Stimulated activated CD4-positive, alpha-beta T cell treated with anti-CD3 and anti-CD28 coated beads, Interleukin-4, amount 100 ng/mL, for 24 hours (primary cell): ENCODE measurements at regions not wholly inside any gene's neighbourhood (a gene's known extent, or its start where the extent isn't known, plus 50 kb on each side); places are given as distances from the start of the nearest gene placed in this dataset.
"Not testable (repeated sequence)": the region's sequence is repeated elsewhere in the genome, so short reads cannot be mapped to it uniquely, and the experiment has no call there.

Experiments used
- DNase-seq: peaks from one replicate; pipeline ENCODE4 v3.0.0-alpha.2; 2020

GRCh38 chr5:164439799-164440198 lies 934.4 kb downstream of the MAT2B start:
- no peak for DNase-seq

GRCh38 chr5:164449460-164449859 lies 944.0 kb downstream of the MAT2B start:
- DNase-seq, result no peak

GRCh38 chr5:164466033-164466432 lies 960.6 kb downstream of the MAT2B start:
- DNase-seq, result no peak

- DNase-seq, result no peak
Measured at GRCh38 chr5:164470312-164470711, 964.9 kb downstream of the MAT2B start.

- no peak for DNase-seq
Measured at GRCh38 chr5:164472165-164472564, 966.7 kb downstream of the MAT2B start.

- no peak for DNase-seq
Measured at GRCh38 chr5:164475339-164475977, 970.0 kb downstream of the MAT2B start.

- no peak for DNase-seq
Measured at GRCh38 chr5:164481270-164481669, 975.9 kb downstream of the MAT2B start.

GRCh38 chr5:164482351-164482750 lies 976.9 kb downstream of the MAT2B start:
- no peak for DNase-seq

GRCh38 chr5:164484948-164485347 lies 979.5 kb downstream of the MAT2B start:
- no peak for DNase-seq

- no peak for DNase-seq
Measured at GRCh38 chr5:164487939-164488338, 982.5 kb downstream of the MAT2B start.

- DNase-seq, result no peak
Measured at GRCh38 chr5:164497311-164498064, 992.1 kb downstream of the MAT2B start.

- no peak for DNase-seq
Measured at GRCh38 chr5:164498438-164498837, 993.0 kb downstream of the MAT2B start.

- no peak for DNase-seq
Measured at GRCh38 chr5:164500856-164501255, 995.4 kb downstream of the MAT2B start.

GRCh38 chr5:164501344-164501743 lies 995.9 kb downstream of the MAT2B start:
- no peak for DNase-seq

GRCh38 chr5:164504141-164504772 lies 998.8 kb downstream of the MAT2B start:
- peak; percentile 3 for DNase-seq

- no peak for DNase-seq
Measured at GRCh38 chr5:164505791-164506190, 1000.4 kb downstream of the MAT2B start.

- DNase-seq, result no peak
Measured at GRCh38 chr5:164518067-164518740, 1012.8 kb downstream of the MAT2B start.

GRCh38 chr5:164518741-164519080 lies 1013.3 kb downstream of the MAT2B start:
- DNase-seq, result no peak

- no peak for DNase-seq
Measured at GRCh38 chr5:164532235-164532900, 1026.9 kb downstream of the MAT2B start.

- not testable (repeated sequence) for DNase-seq
Measured at GRCh38 chr5:164533426-164533825, 1028.0 kb downstream of the MAT2B start.

- no peak for DNase-seq
Measured at GRCh38 chr5:164540174-164540573, 1034.8 kb downstream of the MAT2B start.

GRCh38 chr5:164545507-164545906 lies 1040.1 kb downstream of the MAT2B start:
- DNase-seq, result no peak

- no peak for DNase-seq
Measured at GRCh38 chr5:164553851-164554250, 1048.4 kb downstream of the MAT2B start.
